SK-N-SH (cell line): ENCODE measurements at regions not wholly inside any gene's neighbourhood (a gene's known extent, or its start where the extent isn't known, plus 50 kb on each side); places are given as distances from the start of the nearest gene placed in this dataset.

ENCODE experiments used
- ELF1 ChIP-seq: IDR thresholded peaks from 2 replicates; pipeline ENCODE4 v1.4.0; 2012
- EP300 ChIP-seq, 2 experiments: IDR thresholded peaks; 2 replicates each; pipeline versions ENCODE4 v1.4.0 to v1.6.1; 2012; ENCODE audit warnings: borderline replicate concordance in 1 of 2, low read depth in 1 of 2, low read length in 1 of 2
- EZH2phosphoT487 ChIP-seq: fragments of 200-600 bp; sonication (generic); IDR thresholded peaks from 2 replicates; pipeline ENCODE4 v1.6.1; 2017; ENCODE audit warnings: low read depth, mixed run types, mild to moderate bottlenecking, antibody characterized with exemption, moderate library complexity, borderline replicate concordance
- NRF1 ChIP-seq: IDR thresholded peaks from 2 replicates; pipeline ENCODE4 v1.6.1; 2012; ENCODE audit warnings: low read depth, mild to moderate bottlenecking, low read length
- POLR2AphosphoS5 ChIP-seq: IDR thresholded peaks from 2 replicates; pipeline ENCODE4 v1.6.1; 2012; ENCODE audit warnings: low read depth, low read length
- TCF12 ChIP-seq: IDR thresholded peaks from 2 replicates; pipeline ENCODE4 v1.4.0; 2012
- YY1 ChIP-seq: IDR thresholded peaks from 2 replicates; pipeline ENCODE4 v1.4.0; 2012; ENCODE audit warnings: low read depth, mild to moderate bottlenecking
- TF ChIP-seq, protein P1 (sequence below): fragments of 200-600 bp; sonication (generic); IDR thresholded peaks from 2 replicates; pipeline ENCODE4 v1.6.1; 2017; ENCODE audit warnings: antibody characterized with exemption, mild to moderate bottlenecking, moderate library complexity
- TF ChIP-seq, protein P2 (sequence below): IDR thresholded peaks from 2 replicates; pipeline ENCODE4; 2012
- TF ChIP-seq, protein P3 (sequence below): IDR thresholded peaks from 2 replicates; pipeline ENCODE4 v1.4.0; 2012; ENCODE audit warnings: low read depth, borderline replicate concordance

DNA sequence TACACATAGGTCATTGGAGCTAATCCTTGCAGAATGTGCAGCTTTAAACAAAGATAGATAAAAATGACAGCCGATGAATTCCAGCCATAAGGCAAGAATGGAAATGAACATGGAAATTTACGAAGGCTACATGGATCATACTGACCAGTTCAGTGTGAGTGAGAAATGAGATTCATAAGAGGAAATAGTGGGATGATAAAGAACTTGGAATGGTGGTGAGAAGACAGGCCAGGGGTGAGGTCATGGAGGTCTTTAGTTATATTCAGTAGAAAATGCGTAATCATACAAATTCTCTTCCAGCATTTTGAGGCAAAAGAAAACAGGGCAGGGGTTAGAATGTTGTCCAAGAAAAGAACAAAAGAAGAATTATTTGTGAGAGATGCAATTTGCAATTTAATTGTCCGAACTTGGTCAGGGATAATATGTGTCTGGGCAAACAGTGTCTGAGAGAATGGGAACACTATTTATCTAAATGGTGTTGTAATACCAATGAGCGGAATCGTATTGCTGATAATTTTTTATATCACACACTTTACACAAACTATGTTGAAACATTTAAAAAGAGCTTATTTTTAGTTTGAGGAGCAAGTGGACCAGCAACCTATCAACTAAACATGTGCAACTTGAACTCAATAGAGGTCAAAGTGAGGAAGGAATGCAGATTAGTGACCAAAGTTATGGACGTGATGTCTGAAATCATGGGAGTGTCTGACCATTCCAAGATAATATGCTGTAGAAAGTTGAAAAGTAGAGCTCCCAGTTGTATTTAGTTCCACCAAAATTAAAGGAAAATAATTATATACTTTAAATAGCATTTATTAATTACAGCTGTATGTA lies 739.0 kb upstream of the NCAM2 start:
- TF ChIP-seq, protein P1, sequence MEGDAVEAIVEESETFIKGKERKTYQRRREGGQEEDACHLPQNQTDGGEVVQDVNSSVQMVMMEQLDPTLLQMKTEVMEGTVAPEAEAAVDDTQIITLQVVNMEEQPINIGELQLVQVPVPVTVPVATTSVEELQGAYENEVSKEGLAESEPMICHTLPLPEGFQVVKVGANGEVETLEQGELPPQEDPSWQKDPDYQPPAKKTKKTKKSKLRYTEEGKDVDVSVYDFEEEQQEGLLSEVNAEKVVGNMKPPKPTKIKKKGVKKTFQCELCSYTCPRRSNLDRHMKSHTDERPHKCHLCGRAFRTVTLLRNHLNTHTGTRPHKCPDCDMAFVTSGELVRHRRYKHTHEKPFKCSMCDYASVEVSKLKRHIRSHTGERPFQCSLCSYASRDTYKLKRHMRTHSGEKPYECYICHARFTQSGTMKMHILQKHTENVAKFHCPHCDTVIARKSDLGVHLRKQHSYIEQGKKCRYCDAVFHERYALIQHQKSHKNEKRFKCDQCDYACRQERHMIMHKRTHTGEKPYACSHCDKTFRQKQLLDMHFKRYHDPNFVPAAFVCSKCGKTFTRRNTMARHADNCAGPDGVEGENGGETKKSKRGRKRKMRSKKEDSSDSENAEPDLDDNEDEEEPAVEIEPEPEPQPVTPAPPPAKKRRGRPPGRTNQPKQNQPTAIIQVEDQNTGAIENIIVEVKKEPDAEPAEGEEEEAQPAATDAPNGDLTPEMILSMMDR = no peak
- TF ChIP-seq, protein P2, sequence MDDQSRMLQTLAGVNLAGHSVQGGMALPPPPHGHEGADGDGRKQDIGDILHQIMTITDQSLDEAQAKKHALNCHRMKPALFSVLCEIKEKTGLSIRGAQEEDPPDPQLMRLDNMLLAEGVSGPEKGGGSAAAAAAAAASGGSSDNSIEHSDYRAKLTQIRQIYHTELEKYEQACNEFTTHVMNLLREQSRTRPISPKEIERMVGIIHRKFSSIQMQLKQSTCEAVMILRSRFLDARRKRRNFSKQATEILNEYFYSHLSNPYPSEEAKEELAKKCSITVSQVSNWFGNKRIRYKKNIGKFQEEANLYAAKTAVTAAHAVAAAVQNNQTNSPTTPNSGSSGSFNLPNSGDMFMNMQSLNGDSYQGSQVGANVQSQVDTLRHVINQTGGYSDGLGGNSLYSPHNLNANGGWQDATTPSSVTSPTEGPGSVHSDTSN = no peak
- TF ChIP-seq EP300 (IDR thresholded peaks at IDR 0.05; ENCODE audit: borderline replicate concordance in 1 of 2, low read depth in 1 of 2, low read length in 1 of 2) (no peak), EZH2phosphoT487 (no peak), POLR2AphosphoS5 (no peak), YY1 (no peak), TCF12 (no peak), NRF1 (no peak), ELF1 (no peak)
- TF ChIP-seq, protein P3, sequence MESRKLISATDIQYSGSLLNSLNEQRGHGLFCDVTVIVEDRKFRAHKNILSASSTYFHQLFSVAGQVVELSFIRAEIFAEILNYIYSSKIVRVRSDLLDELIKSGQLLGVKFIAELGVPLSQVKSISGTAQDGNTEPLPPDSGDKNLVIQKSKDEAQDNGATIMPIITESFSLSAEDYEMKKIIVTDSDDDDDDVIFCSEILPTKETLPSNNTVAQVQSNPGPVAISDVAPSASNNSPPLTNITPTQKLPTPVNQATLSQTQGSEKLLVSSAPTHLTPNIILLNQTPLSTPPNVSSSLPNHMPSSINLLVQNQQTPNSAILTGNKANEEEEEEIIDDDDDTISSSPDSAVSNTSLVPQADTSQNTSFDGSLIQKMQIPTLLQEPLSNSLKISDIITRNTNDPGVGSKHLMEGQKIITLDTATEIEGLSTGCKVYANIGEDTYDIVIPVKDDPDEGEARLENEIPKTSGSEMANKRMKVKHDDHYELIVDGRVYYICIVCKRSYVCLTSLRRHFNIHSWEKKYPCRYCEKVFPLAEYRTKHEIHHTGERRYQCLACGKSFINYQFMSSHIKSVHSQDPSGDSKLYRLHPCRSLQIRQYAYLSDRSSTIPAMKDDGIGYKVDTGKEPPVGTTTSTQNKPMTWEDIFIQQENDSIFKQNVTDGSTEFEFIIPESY = no peak
